H9 (cell line): ENCODE measurements at regions not wholly inside any gene's neighbourhood (a gene's known extent, or its start where the extent isn't known, plus 50 kb on each side); places are given as distances from the start of the nearest gene placed in this dataset.

Experiments
- DNase-seq: peaks from one replicate; pipeline ENCODE4 v3.0.0-alpha.2; 2017
- H2AFZ ChIP-seq: one replicate; pipeline ENCODE4 v1.6.1; 2013; ENCODE audit warnings: mild to moderate bottlenecking, low read length, control low read depth, moderate library complexity
- H2AK5ac ChIP-seq: 2 replicates; pipeline ENCODE4 v1.6.1; 2013; ENCODE audit warnings: low read length, control low read depth, mixed read lengths; ENCODE audit not compliant: insufficient read length
- H2BK120ac ChIP-seq: one replicate; pipeline ENCODE4 v1.6.1; 2013; ENCODE audit warnings: low read depth, mild to moderate bottlenecking, low read length, control low read depth, inconsistent platforms; ENCODE audit not compliant: poor library complexity, severe bottlenecking
- H2BK12ac ChIP-seq: 2 replicates; pipeline ENCODE4 v1.6.1; 2013; ENCODE audit warnings: low read length, control low read depth, mixed read lengths, low read depth; ENCODE audit not compliant: insufficient read length
- H2BK15ac ChIP-seq: 2 replicates; pipeline ENCODE4 v1.6.1; 2013; ENCODE audit warnings: low read depth, low read length, control low read depth
- H2BK20ac ChIP-seq: one replicate; pipeline ENCODE4 v1.6.1; 2013; ENCODE audit warnings: low read depth, mild to moderate bottlenecking, low read length, control low read depth, inconsistent platforms; ENCODE audit not compliant: poor library complexity, severe bottlenecking
- H2BK5ac ChIP-seq: 2 replicates; pipeline ENCODE4 v1.6.1; 2013; ENCODE audit warnings: low read length, control low read depth, mixed read lengths; ENCODE audit not compliant: insufficient read length
- H3K14ac ChIP-seq: 2 replicates; pipeline ENCODE4 v1.6.1; 2013; ENCODE audit warnings: low read length, control low read depth; ENCODE audit not compliant: insufficient read depth
- H3K18ac ChIP-seq: 2 replicates; pipeline ENCODE4 v1.6.1; 2013; ENCODE audit warnings: low read depth, mild to moderate bottlenecking, mixed read lengths, low read length, control low read depth; ENCODE audit not compliant: insufficient read length
- H3K23ac ChIP-seq: 2 replicates; pipeline ENCODE4 v1.6.1; 2013; ENCODE audit warnings: low read length, control low read depth, mixed read lengths, low read depth; ENCODE audit not compliant: insufficient read length
- H3K23me2 ChIP-seq: 2 replicates; pipeline ENCODE4 v1.6.1; 2013; ENCODE audit warnings: low read depth, mild to moderate bottlenecking, mixed read lengths, low read length, control low read depth; ENCODE audit not compliant: insufficient read length, poor library complexity, severe bottlenecking
- H3K27ac ChIP-seq: 2 replicates; pipeline ENCODE4 v1.5.1; 2013; ENCODE audit warnings: low read length, control low read depth, mixed read lengths, low read depth; ENCODE audit not compliant: insufficient read length
- H3K27me3 ChIP-seq: 2 replicates; pipeline ENCODE4 v1.6.1; 2013; ENCODE audit warnings: low read length, control low read depth, inconsistent platforms; ENCODE audit not compliant: insufficient read depth
- H3K4ac ChIP-seq: 2 replicates; pipeline ENCODE4 v1.6.1; 2013; ENCODE audit warnings: low read depth, mild to moderate bottlenecking, control low read depth, inconsistent platforms, low read length, moderate library complexity
- H3K4me1 ChIP-seq: 2 replicates; pipeline ENCODE4 v1.6.1; 2013; ENCODE audit warnings: low read length, control low read depth, inconsistent platforms; ENCODE audit not compliant: insufficient read depth
- H3K4me2 ChIP-seq: 2 replicates; pipeline ENCODE4 v1.6.1; 2013; ENCODE audit warnings: low read length, control low read depth, mixed read lengths; ENCODE audit not compliant: insufficient read length, insufficient read depth
- H3K56ac ChIP-seq: 2 replicates; pipeline ENCODE4 v1.6.1; 2013; ENCODE audit warnings: low read depth, mild to moderate bottlenecking, mixed read lengths, low read length, control low read depth; ENCODE audit not compliant: insufficient read length
- H3K79me1 ChIP-seq: 2 replicates; pipeline ENCODE4 v1.6.1; 2013; ENCODE audit warnings: low read depth, mild to moderate bottlenecking, moderate library complexity, low read length, control low read depth, inconsistent platforms; ENCODE audit not compliant: insufficient read depth, poor library complexity, severe bottlenecking
- H3K79me2 ChIP-seq: 2 replicates; pipeline ENCODE4 v1.6.1; 2013; ENCODE audit warnings: low read length, control low read depth, inconsistent platforms; ENCODE audit not compliant: insufficient read depth
- H3K9ac ChIP-seq: 2 replicates; pipeline ENCODE4 v1.6.1; 2013; ENCODE audit warnings: low read length, control low read depth, mixed read lengths; ENCODE audit not compliant: insufficient read length; ENCODE audit errors: extremely low read depth
- H3K9me3 ChIP-seq: one replicate; pipeline ENCODE4 v1.6.1; 2013; ENCODE audit warnings: low read depth, low read length, inconsistent platforms; ENCODE audit not compliant: control insufficient read depth
- H3T11ph ChIP-seq: one replicate; pipeline ENCODE4 v1.6.1; 2013; ENCODE audit warnings: mild to moderate bottlenecking, low read length, control low read depth, inconsistent platforms
- H4K20me1 ChIP-seq: one replicate; pipeline ENCODE4 v1.6.1; 2013; ENCODE audit not compliant: control insufficient read depth, insufficient read length, insufficient read depth
- H4K5ac ChIP-seq: 2 replicates; pipeline ENCODE4 v1.6.1; 2013; ENCODE audit warnings: low read depth, mild to moderate bottlenecking, mixed read lengths, low read length, control low read depth; ENCODE audit not compliant: insufficient read length
- H4K8ac ChIP-seq: replicated peaks from 2 replicates; pipeline ENCODE4 v1.6.1; 2013; ENCODE audit warnings: low read length, control low read depth, mixed read lengths, low read depth; ENCODE audit not compliant: insufficient read length
- H4K91ac ChIP-seq: 2 replicates; pipeline ENCODE4 v1.6.1; 2013; ENCODE audit warnings: low read depth, mild to moderate bottlenecking, moderate library complexity, mixed read lengths, low read length, control low read depth; ENCODE audit not compliant: insufficient read length
- H3K27ac Mint-ChIP-seq, 3 experiments: 2 replicates in 2 of 3; 3 replicates in 1 of 3; pipeline ENCODE4 v1.8.0; 2020 to 2021; ENCODE audit warnings: mixed read lengths in 3 of 3, mild to moderate bottlenecking in 1 of 3, moderate library complexity in 1 of 3
- H3K27me3 Mint-ChIP-seq: 2 replicates; pipeline ENCODE4 v1.8.0; 2021; ENCODE audit warnings: low read depth, mild to moderate bottlenecking, moderate library complexity, mixed read lengths
- H3K36me3 Mint-ChIP-seq, 3 experiments: 2 replicates in 2 of 3; 3 replicates in 1 of 3; pipeline ENCODE4 v1.8.0; 2020 to 2021; ENCODE audit warnings: low read depth in 3 of 3, mixed read lengths in 3 of 3; ENCODE audit not compliant: insufficient read depth in 1 of 3
- H3K4me1 Mint-ChIP-seq, 2 experiments: 2 replicates each; pipeline ENCODE4 v1.8.0; 2020; ENCODE audit warnings: mixed read lengths in 2 of 2
- H3K4me3 Mint-ChIP-seq, 2 experiments: 2 replicates in 1 of 2; 3 replicates in 1 of 2; pipeline ENCODE4 v1.8.0; 2020 to 2021; ENCODE audit warnings: mild to moderate bottlenecking in 2 of 2, mixed read lengths in 2 of 2, moderate library complexity in 1 of 2
- H3K9me3 Mint-ChIP-seq, 2 experiments: 2 replicates in 1 of 2; 3 replicates in 1 of 2; pipeline ENCODE4 v1.8.0; 2020; ENCODE audit warnings: mild to moderate bottlenecking in 2 of 2, mixed read lengths in 2 of 2, moderate library complexity in 1 of 2
- CTCF ChIP-seq: fragments of 200-600 bp; sonication (generic); conservative IDR thresholded peaks from 3 replicates; pipeline ENCODE4 v1.8.0; 2021; ENCODE audit warnings: antibody characterized with exemption, mild to moderate bottlenecking
- WGBS: extraction: QIAGEN DNeasy Blood & Tissue Kit; methylation state at CpG from one replicate; pipeline ENCODE4 v1.1.7; 2013; ENCODE audit warnings: missing lambda C conversion rate, low lambda C conversion rate, mixed read lengths; ENCODE audit not compliant: insufficient read length; ENCODE audit errors: extremely low coverage; 5-methylcytosine and 5-hydroxymethylcytosine counted together

- no peak overlapping the region for H3K4me2 ChIP-seq
- H2BK12ac ChIP-seq, result no peak overlapping the region
- H3K79me2 ChIP-seq, result no peaks in the 10 kb centered on the region
- no peaks in the 10 kb centered on the region for H4K20me1 ChIP-seq
- no peak overlapping the region for H3K27ac ChIP-seq
- H2AFZ ChIP-seq, result no peak overlapping the region
- Mint-ChIP-seq H3K36me3 (no peaks in the 10 kb centered on the region), H3K27ac (no peak overlapping the region), H3K4me3 (no peak overlapping the region), H3K27me3 (no peaks in the 10 kb centered on the region), H3K9me3 (0 out of 5 replicates have a peak, but pooled peaks cover 0 to 3% of the 10 kb centered on the region in 2 experiments), H3K4me1 (no peaks in the 10 kb centered on the region)
- no peak for TF ChIP-seq CTCF
- H4K8ac ChIP-seq, result no peak overlapping the region
- H3K4ac ChIP-seq, result no peak overlapping the region
- no peak overlapping the region for H3T11ph ChIP-seq
- no CpG with 5 or more reads among the region's 1 CpG for WGBS
- H3K79me1 ChIP-seq, result no peaks in the 10 kb centered on the region
- H3K14ac ChIP-seq, result no peak overlapping the region
- H3K56ac ChIP-seq, result no peak overlapping the region
- H3K9me3 ChIP-seq, result no peaks in the 10 kb centered on the region
- no peaks in the 10 kb centered on the region for H3K27me3 ChIP-seq
- no peak overlapping the region for H2BK20ac ChIP-seq
- H4K5ac ChIP-seq, result no peak overlapping the region
- H2BK5ac ChIP-seq, result no peak overlapping the region
- H3K23me2 ChIP-seq, result no peaks in the 10 kb centered on the region
- no peak overlapping the region for H3K9ac ChIP-seq
- no peak overlapping the region for H3K18ac ChIP-seq
- H3K23ac ChIP-seq, result no peak overlapping the region
- no peak overlapping the region for H2BK120ac ChIP-seq
- no peak for DNase-seq
- no peak overlapping the region for H4K91ac ChIP-seq
- H3K4me1 ChIP-seq, result no peaks in the 10 kb centered on the region
- no peak overlapping the region for H2AK5ac ChIP-seq
- no peak overlapping the region for H2BK15ac ChIP-seq
Observed at GRCh38 chr4:162241857-162242256, 78.1 kb upstream of the FSTL5 start.
